GM23338 (cell line): ENCODE measurements at regions not wholly inside any gene's neighbourhood (a gene's known extent, or its start where the extent isn't known, plus 50 kb on each side); places are given as distances from the start of the nearest gene placed in this dataset.

Experiments used
- CREB1 ChIP-seq: fragments of 250-450 bp; sonication (Bioruptor Pico); IDR thresholded peaks from 2 replicates; pipeline ENCODE4 v1.5.0; 2020; ENCODE audit warnings: low read depth, mild to moderate bottlenecking, moderate library complexity
- CTCF ChIP-seq, 2 experiments: fragments of 200-600 bp in 1 of 2; sonication (generic) in 1 of 2; conservative IDR thresholded peaks; 2 replicates each; pipeline versions ENCODE4 v1.5.1 to v1.6.1; 2016 to 2017; ENCODE audit warnings: antibody characterized with exemption in 2 of 2, low read depth in 2 of 2, mild to moderate bottlenecking in 2 of 2, moderate library complexity in 1 of 2
- EZH2 ChIP-seq: fragments of 200-600 bp; sonication (generic); IDR thresholded peaks from one replicate; pipeline ENCODE4 v1.8.0; 2017; ENCODE audit warnings: antibody characterized with exemption, mild to moderate bottlenecking, low read depth; ENCODE audit not compliant: unreplicated experiment
- EZH2phosphoT487 ChIP-seq: fragments of 200-600 bp; sonication (generic); IDR thresholded peaks from one replicate; pipeline ENCODE4 v1.8.1; 2018; ENCODE audit warnings: antibody characterized with exemption; ENCODE audit not compliant: unreplicated experiment
- POLR2AphosphoS5 ChIP-seq: IDR thresholded peaks from 2 replicates; pipeline ENCODE4 v1.6.1; 2016; ENCODE audit warnings: antibody characterized with exemption, low read depth

GRCh38 chr5:8606231-8606630 lies 737.3 kb downstream of the MTRR start:
- TF ChIP-seq CTCF (conservative IDR thresholded peaks at IDR 0.05; ENCODE audit: low read depth in 2 of 2) (no peak), EZH2phosphoT487 (no peak), EZH2 (no peak), POLR2AphosphoS5 (no peak), CREB1 (no peak)
